ENCODE measurements at regions not wholly inside any gene's neighbourhood (a gene's known extent, or its start where the extent isn't known, plus 50 kb on each side); places are given as distances from the start of the nearest gene placed in this dataset.

- TF ChIP-seq GATA3 (IDR thresholded peaks at IDR 0.05; ENCODE audit: low read depth, low read length), result no peak
- TF ChIP-seq GATA2 (IDR thresholded peaks at IDR 0.05; ENCODE audit: low read depth, low read length), result no peak
Observed at GRCh38 chr3:59341459-59341858, 291.6 kb upstream of the CFAP20DC start.

All from SH-SY5Y (cell line).